Common myeloid progenitor, CD34-positive (primary cell): ENCODE measurements at regions not wholly inside any gene's neighbourhood (a gene's known extent, or its start where the extent isn't known, plus 50 kb on each side); places are given as distances from the start of the nearest gene placed in this dataset.

Experiments
- CTCF ChIA-PET: fragments of 350-600 bp; sonication (Branson Sonifier 250); formaldehyde crosslinking; loops from one replicate; lab custom pipeline; 2021; ENCODE audit warnings: antibody characterized with exemption; lab: Charles Lee
- POLR2A ChIA-PET: fragments of 350-600 bp; sonication (Branson Sonifier 250); formaldehyde crosslinking; loops from one replicate; lab custom pipeline; 2021; ENCODE audit warnings: antibody characterized with exemption; lab: Charles Lee
- DNase-seq, 3 donors: peaks; one replicate each; pipeline versions ENCODE4 v3.0.0 to v3.0.0-alpha.2; 2013
- H3K27ac ChIP-seq, 2 experiments: 1 replicate in 1 of 2; 2 replicates in 1 of 2; pipeline ENCODE4 v1.7.0; 2013; ENCODE audit warnings: inconsistent platforms in 2 of 2, low read length in 2 of 2, mild to moderate bottlenecking in 2 of 2, low read depth in 1 of 2, moderate library complexity in 1 of 2; ENCODE audit not compliant: severe bottlenecking in 2 of 2, insufficient read depth in 1 of 2, poor library complexity in 1 of 2
- H3K27me3 ChIP-seq, 5 experiments: replicated peaks in 2 of 5; 1 replicate in 3 of 5; 2 replicates in 2 of 5; pipeline versions ENCODE4 v1.6.1 to v1.7.0; 2013; ENCODE audit warnings: low read length in 4 of 5, mild to moderate bottlenecking in 2 of 5, moderate library complexity in 2 of 5, inconsistent platforms in 1 of 5; ENCODE audit not compliant: insufficient read depth in 5 of 5, control insufficient read depth in 4 of 5
- H3K36me3 ChIP-seq, 4 experiments: 1 replicate in 2 of 4; 2 replicates in 2 of 4; pipeline versions ENCODE4 v1.6.1 to v1.7.0; 2013; ENCODE audit warnings: low read length in 3 of 4, control low read depth in 1 of 4, mild to moderate bottlenecking in 1 of 4; ENCODE audit not compliant: control insufficient read depth in 4 of 4, insufficient read depth in 4 of 4
- H3K4me1 ChIP-seq, 4 experiments: 1 replicate in 3 of 4; 2 replicates in 1 of 4; pipeline versions ENCODE4 v1.6.1 to v1.7.1; 2013; ENCODE audit warnings: low read length in 3 of 4, mild to moderate bottlenecking in 3 of 4, control low read depth in 1 of 4, inconsistent platforms in 1 of 4, moderate library complexity in 1 of 4; ENCODE audit not compliant: control insufficient read depth in 4 of 4, insufficient read depth in 4 of 4; ENCODE audit errors: control extremely low read depth in 1 of 4
- H3K4me3 ChIP-seq, 7 experiments: 1 replicate in 4 of 7; 2 replicates in 3 of 7; pipeline versions ENCODE4 v1.5.1 to v1.7.0; 2013; ENCODE audit warnings: mild to moderate bottlenecking in 7 of 7, low read length in 6 of 7, moderate library complexity in 6 of 7, inconsistent platforms in 2 of 7, low read depth in 2 of 7, control low read depth in 1 of 7; ENCODE audit not compliant: insufficient read depth in 4 of 7, control insufficient read depth in 1 of 7; ENCODE audit errors: extremely low read depth in 1 of 7
- H3K9me3 ChIP-seq, 5 experiments: 1 replicate in 4 of 5; 2 replicates in 1 of 5; pipeline versions ENCODE4 v1.6.1 to v1.7.1; 2013; ENCODE audit warnings: low read length in 4 of 5, mild to moderate bottlenecking in 2 of 5, inconsistent platforms in 1 of 5, low read depth in 1 of 5, moderate library complexity in 1 of 5; ENCODE audit not compliant: control insufficient read depth in 4 of 5, insufficient read depth in 2 of 5; ENCODE audit errors: control extremely low read depth in 1 of 5
- WGBS: methylation state at CpG from one replicate; pipeline ENCODE4 v1.1.5; 2013; ENCODE audit not compliant: insufficient coverage; 5-methylcytosine and 5-hydroxymethylcytosine counted together

- no peaks in the 10 kb centered on the region for H3K9me3 ChIP-seq
- H3K27me3 ChIP-seq = no peaks in the 10 kb centered on the region
- peaks cover 0 to 2% (median 0%) of the 10 kb centered on the region in 4 experiments for H3K4me1 ChIP-seq
- no CpG with 5 or more reads among the region's 2 CpGs for WGBS
- no peak overlapping the region for H3K4me3 ChIP-seq
- CTCF ChIA-PET = no interaction called here
- no peak for DNase-seq
- no peaks in the 10 kb centered on the region for H3K36me3 ChIP-seq
- H3K27ac ChIP-seq = no peak overlapping the region
- POLR2A ChIA-PET = no interaction called here
These were observed 112.8 kb upstream of the PLS3 start for GRCh38 chrX:115448146-115448545.

DNA sequence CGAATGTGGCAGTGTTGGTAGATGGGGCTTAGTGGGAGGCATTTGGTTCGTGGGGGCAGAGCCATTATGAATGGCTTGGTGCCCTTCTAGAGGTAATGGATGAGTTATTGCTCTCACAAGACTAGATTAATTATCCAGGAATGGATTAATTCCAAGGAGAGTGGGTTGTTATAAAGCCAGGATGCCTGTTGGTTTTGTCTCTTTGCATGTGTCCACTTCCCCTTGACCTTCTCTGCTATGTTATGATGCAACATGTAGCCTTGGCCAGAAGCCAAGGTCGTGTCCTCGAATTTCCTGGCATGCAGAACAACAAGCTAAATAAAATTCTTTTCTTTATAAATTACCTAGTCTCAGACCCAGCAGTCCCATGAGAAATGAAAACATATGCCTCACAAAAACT is 111.2 kb upstream of the PLS3 start:
- H3K36me3 ChIP-seq = no peaks in the 10 kb centered on the region
- CTCF ChIA-PET = no interaction called here
- no peaks in the 10 kb centered on the region for H3K9me3 ChIP-seq
- WGBS = 33% methylated on average over 3 of the region's 4 CpGs
- no peak overlapping the region for H3K4me3 ChIP-seq
- H3K27ac ChIP-seq = no peak overlapping the region
- H3K4me1 ChIP-seq = peaks cover 0 to 2% (median 0%) of the 10 kb centered on the region in 4 experiments
- POLR2A ChIA-PET = no interaction called here
- no peak for DNase-seq
- no peaks in the 10 kb centered on the region for H3K27me3 ChIP-seq

DNA sequence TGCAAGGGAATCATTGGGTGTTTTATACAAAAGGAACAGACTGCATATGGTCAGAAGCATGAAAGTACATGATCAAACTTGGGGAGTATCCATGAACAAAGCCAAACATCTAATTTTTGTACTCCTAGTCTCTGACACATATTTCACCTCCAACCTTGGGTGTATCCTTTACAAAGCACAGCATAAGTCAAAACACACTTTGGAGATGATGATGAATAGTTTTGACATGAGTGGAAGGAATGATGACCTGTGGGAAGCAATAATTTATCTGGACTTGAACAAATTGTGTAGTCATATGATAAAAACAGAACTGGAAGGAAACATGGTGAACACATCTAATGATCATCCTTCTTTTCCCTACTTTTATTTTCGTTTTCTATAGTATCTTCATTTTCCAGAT is 108.7 kb upstream of the PLS3 start:
- DNase-seq = no peak
- Histone ChIP-seq H3K27ac (no peak overlapping the region), H3K4me3 (no peak overlapping the region), H3K4me1 (peaks cover 0 to 2% (median 0%) of the 10 kb centered on the region in 4 experiments), H3K36me3 (no peaks in the 10 kb centered on the region), H3K9me3 (no peaks in the 10 kb centered on the region), H3K27me3 (peaks cover 0 to 2% (median 0%) of the 10 kb centered on the region in 5 experiments)
- POLR2A ChIA-PET = no interaction called here
- WGBS = no CpG with 5 or more reads among the region's 1 CpG
- CTCF ChIA-PET = no interaction called here

DNA sequence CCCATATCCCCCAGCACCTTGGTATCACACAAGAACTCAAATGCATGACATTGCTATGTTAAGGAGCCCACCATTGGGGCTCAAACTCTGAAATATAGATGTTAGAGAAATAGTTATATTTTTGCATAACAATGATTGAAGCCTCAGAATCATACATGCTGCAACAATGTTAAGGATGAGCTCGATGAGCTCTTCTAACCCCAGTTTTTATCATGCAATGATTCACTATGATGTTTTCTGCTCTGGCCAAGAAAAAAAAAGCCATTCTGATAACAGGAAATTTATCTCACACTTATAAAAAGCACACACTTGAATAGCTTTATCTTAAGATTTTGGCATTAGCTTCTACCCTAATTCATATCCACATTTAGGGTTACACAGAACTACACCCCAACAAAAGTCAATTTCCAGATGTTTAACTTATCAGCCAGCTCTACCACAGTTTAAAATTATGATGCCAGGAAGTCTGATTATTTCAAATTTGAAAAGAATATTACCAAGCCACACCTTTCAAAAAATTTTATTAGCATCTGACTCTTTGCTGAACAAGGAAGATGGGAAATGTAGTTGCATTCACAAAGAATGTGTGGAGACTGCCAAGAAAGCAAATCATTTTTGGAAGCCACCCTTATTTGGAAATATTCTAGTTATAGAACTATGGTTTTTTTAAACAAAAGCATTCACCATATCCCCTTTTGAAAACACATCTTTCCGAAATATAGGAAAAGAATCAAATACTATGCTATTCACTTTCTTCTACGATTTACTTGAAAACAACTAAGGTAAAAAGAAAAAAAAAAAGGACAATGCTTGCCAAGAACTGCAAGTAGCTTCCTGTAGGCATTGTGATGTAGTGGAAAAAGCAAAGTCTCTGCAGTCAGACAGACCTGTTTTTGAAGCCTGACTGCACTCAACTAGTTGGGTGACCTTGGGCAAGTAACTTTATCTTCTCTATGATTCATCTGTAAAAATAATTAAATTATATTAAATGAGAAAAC is 100.8 kb upstream of the PLS3 start:
- WGBS = 78% methylated on average over 1 of the region's 3 CpGs
- DNase-seq = no peak
- POLR2A ChIA-PET = no interaction called here
- H3K4me3 ChIP-seq = no peak overlapping the region
- CTCF ChIA-PET = no interaction called here
- H3K4me1 ChIP-seq = no peaks in the 10 kb centered on the region
- peaks cover 0 to 8% (median 0%) of the 10 kb centered on the region in 5 experiments for H3K27me3 ChIP-seq
- no peaks in the 10 kb centered on the region for H3K36me3 ChIP-seq
- no peak overlapping the region for H3K27ac ChIP-seq
- no peaks in the 10 kb centered on the region for H3K9me3 ChIP-seq

- DNase-seq = no peak
- WGBS = no CpG with 5 or more reads among the region's 1 CpG
These were observed 98.6 kb upstream of the PLS3 start for GRCh38 chrX:115462406-115462805.

DNA sequence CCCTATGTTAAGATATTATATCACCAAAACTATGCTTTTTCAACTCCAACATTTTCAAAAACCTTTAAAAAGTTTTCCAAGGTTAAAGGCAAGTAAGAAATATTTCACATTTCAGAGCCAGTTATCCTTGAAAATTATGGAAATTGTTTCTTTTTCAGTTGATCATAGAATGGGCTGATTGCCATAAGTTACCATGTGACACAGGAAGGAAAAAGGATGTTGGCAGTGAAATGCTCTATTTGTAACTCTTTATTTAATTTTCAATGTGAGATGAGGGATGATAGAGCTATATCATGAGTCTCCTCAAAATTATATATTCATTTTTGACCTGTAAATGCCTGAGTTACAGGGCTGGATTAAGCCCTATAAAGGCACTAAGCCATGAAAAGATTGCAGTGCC is 93.0 kb upstream of the PLS3 start:
- no peaks in the 10 kb centered on the region for H3K36me3 ChIP-seq
- DNase-seq = no peak
- CTCF ChIA-PET = interaction anchor here (1.3 kb wide), 1 partner anchor 11 kb away, joined by 4 read pairs; no protein-coding TSS in a partner anchor

More at GRCh38 chrX:115462406-115462805, 98.6 kb upstream of the PLS3 start:
- CTCF ChIA-PET = no interaction called here
- Histone ChIP-seq H3K27ac (no peak overlapping the region), H3K27me3 (peaks cover 0 to 6% (median 0%) of the 10 kb centered on the region in 5 experiments), H3K36me3 (no peaks in the 10 kb centered on the region), H3K9me3 (no peaks in the 10 kb centered on the region), H3K4me3 (no peak overlapping the region), H3K4me1 (no peaks in the 10 kb centered on the region)
- POLR2A ChIA-PET = no interaction called here

DNA sequence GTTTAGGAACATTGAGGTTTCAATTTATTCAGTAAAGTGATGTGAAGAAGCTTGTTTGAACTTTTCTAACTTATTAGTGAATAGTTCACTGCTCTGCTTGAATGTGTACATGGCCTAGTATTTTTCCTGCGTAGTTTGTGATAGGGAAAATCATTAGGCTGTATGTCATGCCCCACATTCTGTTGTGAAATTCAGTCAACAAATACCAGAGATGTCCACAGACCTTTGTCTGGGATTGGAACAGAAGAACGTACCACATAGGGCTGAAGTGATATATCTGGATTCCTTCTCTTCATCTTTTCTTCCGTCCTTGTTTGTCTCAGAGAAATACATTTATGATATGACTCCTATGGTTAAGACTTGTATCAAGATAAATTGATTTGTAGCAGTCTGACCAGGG is 88.8 kb upstream of the PLS3 start:
- no peak overlapping the region for H3K4me3 ChIP-seq
- ChIA-PET POLR2A (no interaction called here), CTCF (no interaction called here)
- peaks cover 0 to 8% (median 0%) of the 10 kb centered on the region in 5 experiments for H3K27me3 ChIP-seq
- no peaks in the 10 kb centered on the region for H3K36me3 ChIP-seq
- H3K27ac ChIP-seq = no peak overlapping the region
- H3K9me3 ChIP-seq = no peaks in the 10 kb centered on the region
- WGBS = 100% methylated on average over 1 of the region's 3 CpGs
- H3K4me1 ChIP-seq = no peaks in the 10 kb centered on the region
- no peak for DNase-seq

More for the DNA sequence above, 93.0 kb upstream of the PLS3 start:
- Histone ChIP-seq H3K27me3 (peaks cover 0 to 4% (median 0%) of the 10 kb centered on the region in 5 experiments), H3K9me3 (no peaks in the 10 kb centered on the region), H3K4me3 (no peak overlapping the region), H3K4me1 (no peaks in the 10 kb centered on the region), H3K27ac (no peak overlapping the region)
- POLR2A ChIA-PET = no interaction called here
